Left renal pelvis (tissue), 4 donors: ENCODE measurements at regions not wholly inside any gene's neighbourhood (a gene's known extent, or its start where the extent isn't known, plus 50 kb on each side); places are given as distances from the start of the nearest gene placed in this dataset.
"Not testable (repeated sequence)": the region's sequence is repeated elsewhere in the genome, so short reads cannot be mapped to it uniquely, and the experiment has no call there.

ENCODE experiments used
- DNase-seq, 4 donors: peaks; one replicate each; pipeline ENCODE4 v3.0.0-alpha.2; 2013; ENCODE audit warnings: low read depth in 4 of 4, low spot score in 3 of 4

GRCh38 chr1:58257003-58257402 is 289.5 kb downstream of the OMA1 start:
- no peak for DNase-seq

- no peak for DNase-seq
These were observed 290.0 kb downstream of the OMA1 start for GRCh38 chr1:58256546-58256945.

GRCh38 chr1:58256041-58256440 is 290.5 kb downstream of the OMA1 start:
- DNase-seq, result no peak

GRCh38 chr1:58255192-58255591 is 291.3 kb downstream of the OMA1 start:
- DNase-seq, result no peak

GRCh38 chr1:58251430-58252073 is 295.0 kb downstream of the OMA1 start:
- no peak for DNase-seq

GRCh38 chr1:58250587-58250948 is 296.0 kb downstream of the OMA1 start:
- DNase-seq, result no peak

GRCh38 chr1:58249737-58250586 is 296.6 kb downstream of the OMA1 start:
- DNase-seq, result peak in 2 of 4 donors; percentile 29 to 41

- DNase-seq, result no peak
These were observed 297.2 kb downstream of the OMA1 start for GRCh38 chr1:58249388-58249736.

GRCh38 chr1:58248791-58249190 is 297.7 kb downstream of the OMA1 start:
- no peak for DNase-seq

GRCh38 chr1:58248072-58248471 is 298.5 kb downstream of the OMA1 start:
- DNase-seq, result no peak

- no peak for DNase-seq
These were observed 300.0 kb downstream of the OMA1 start for GRCh38 chr1:58246549-58246948.

GRCh38 chr1:58244872-58245271 is 301.7 kb downstream of the OMA1 start:
- no peak for DNase-seq

- DNase-seq, result no peak
These were observed 307.7 kb downstream of the OMA1 start for GRCh38 chr1:58238846-58239245.

GRCh38 chr1:58233729-58234128 is 312.8 kb downstream of the OMA1 start:
- DNase-seq, result no peak

- no peak for DNase-seq
These were observed 315.3 kb downstream of the OMA1 start for GRCh38 chr1:58231204-58231603.

GRCh38 chr1:58227604-58228003 is 318.9 kb downstream of the OMA1 start:
- DNase-seq, result no peak

- DNase-seq, result no peak
These were observed 323.0 kb downstream of the OMA1 start for GRCh38 chr1:58223522-58223921.

GRCh38 chr1:58220836-58221472 is 325.6 kb downstream of the OMA1 start:
- DNase-seq, result no peak

- DNase-seq, result not testable (repeated sequence)
These were observed 330.4 kb downstream of the OMA1 start for GRCh38 chr1:58216169-58216568.

GRCh38 chr1:58214674-58215073 is 331.9 kb downstream of the OMA1 start:
- no peak for DNase-seq

GRCh38 chr1:58211869-58212268 is 334.7 kb downstream of the OMA1 start:
- DNase-seq, result no peak

GRCh38 chr1:58209575-58209974 is 337.0 kb downstream of the OMA1 start:
- no peak for DNase-seq
